ENCODE measurements at regions not wholly inside any gene's neighbourhood (a gene's known extent, or its start where the extent isn't known, plus 50 kb on each side); places are given as distances from the start of the nearest gene placed in this dataset.

- TF ChIP-seq POLR2AphosphoS5 (IDR thresholded peaks at IDR 0.05; ENCODE audit: low read depth, low read length) (no peak), ZNF274 (IDR thresholded peaks at IDR 0.05; ENCODE audit: low read depth, low read length) (no peak), REST (IDR thresholded peaks at IDR 0.05; ENCODE audit: low read depth) (no peak), POLR2A (IDR thresholded peaks at IDR 0.05; ENCODE audit: borderline replicate concordance, extremely low read depth, insufficient read depth, insufficient read length) (no peak), YY1 (IDR thresholded peaks at IDR 0.05; ENCODE audit: extremely low read depth, insufficient replicate concordance, low read depth, low read length) (no peak), SIN3A (IDR thresholded peaks at IDR 0.05; ENCODE audit: low read depth) (no peak), CEBPB (IDR thresholded peaks at IDR 0.05; ENCODE audit: low read depth) (no peak)
- TF ChIP-seq, protein P1, sequence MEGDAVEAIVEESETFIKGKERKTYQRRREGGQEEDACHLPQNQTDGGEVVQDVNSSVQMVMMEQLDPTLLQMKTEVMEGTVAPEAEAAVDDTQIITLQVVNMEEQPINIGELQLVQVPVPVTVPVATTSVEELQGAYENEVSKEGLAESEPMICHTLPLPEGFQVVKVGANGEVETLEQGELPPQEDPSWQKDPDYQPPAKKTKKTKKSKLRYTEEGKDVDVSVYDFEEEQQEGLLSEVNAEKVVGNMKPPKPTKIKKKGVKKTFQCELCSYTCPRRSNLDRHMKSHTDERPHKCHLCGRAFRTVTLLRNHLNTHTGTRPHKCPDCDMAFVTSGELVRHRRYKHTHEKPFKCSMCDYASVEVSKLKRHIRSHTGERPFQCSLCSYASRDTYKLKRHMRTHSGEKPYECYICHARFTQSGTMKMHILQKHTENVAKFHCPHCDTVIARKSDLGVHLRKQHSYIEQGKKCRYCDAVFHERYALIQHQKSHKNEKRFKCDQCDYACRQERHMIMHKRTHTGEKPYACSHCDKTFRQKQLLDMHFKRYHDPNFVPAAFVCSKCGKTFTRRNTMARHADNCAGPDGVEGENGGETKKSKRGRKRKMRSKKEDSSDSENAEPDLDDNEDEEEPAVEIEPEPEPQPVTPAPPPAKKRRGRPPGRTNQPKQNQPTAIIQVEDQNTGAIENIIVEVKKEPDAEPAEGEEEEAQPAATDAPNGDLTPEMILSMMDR (IDR thresholded peaks at IDR 0.05 in 2 of 3, conservative IDR thresholded peaks at IDR 0.05 in 1 of 3; ENCODE audit: borderline replicate concordance in 1 of 3, insufficient read depth in 1 of 3, low read depth in 2 of 3, low read length in 2 of 3), result 0 out of 6 replicates have a peak, but pooled peaks of 1 of the 3 experiments have one; percentile 10
- TF ChIP-seq, protein P2, sequence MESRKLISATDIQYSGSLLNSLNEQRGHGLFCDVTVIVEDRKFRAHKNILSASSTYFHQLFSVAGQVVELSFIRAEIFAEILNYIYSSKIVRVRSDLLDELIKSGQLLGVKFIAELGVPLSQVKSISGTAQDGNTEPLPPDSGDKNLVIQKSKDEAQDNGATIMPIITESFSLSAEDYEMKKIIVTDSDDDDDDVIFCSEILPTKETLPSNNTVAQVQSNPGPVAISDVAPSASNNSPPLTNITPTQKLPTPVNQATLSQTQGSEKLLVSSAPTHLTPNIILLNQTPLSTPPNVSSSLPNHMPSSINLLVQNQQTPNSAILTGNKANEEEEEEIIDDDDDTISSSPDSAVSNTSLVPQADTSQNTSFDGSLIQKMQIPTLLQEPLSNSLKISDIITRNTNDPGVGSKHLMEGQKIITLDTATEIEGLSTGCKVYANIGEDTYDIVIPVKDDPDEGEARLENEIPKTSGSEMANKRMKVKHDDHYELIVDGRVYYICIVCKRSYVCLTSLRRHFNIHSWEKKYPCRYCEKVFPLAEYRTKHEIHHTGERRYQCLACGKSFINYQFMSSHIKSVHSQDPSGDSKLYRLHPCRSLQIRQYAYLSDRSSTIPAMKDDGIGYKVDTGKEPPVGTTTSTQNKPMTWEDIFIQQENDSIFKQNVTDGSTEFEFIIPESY (IDR thresholded peaks at IDR 0.05; ENCODE audit: extremely low read depth, insufficient replicate concordance, low read length), result no peak
These were observed 982.4 kb upstream of the MIR17HG start for GRCh38 chr13:90365130-90365529.

Measured in HCT116 (cell line).